ENCODE measurements at regions not wholly inside any gene's neighbourhood (a gene's known extent, or its start where the extent isn't known, plus 50 kb on each side); places are given as distances from the start of the nearest gene placed in this dataset.

DNA sequence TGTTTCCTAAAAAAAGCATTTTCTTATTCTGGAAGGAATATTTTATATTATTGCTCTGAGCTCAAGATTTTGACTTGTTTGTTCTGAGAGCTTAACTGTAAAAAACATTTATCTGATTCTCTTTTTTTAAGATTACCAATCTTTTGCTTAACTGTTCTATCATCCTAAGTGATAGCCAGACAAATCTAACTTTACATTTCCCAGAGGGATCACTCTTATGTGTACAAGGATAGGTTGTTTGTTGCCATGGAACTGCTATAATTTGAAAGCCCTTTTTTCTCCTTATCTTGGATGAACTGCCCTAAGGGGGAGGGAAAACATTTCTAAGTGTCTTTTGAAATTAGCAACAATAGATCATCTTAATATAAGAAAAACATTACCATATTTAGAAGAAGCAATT, 494.7 kb downstream of the TRAM1L1 start:
- ATAC-seq, result no peak
- no peak overlapping the region for H3K4me3 ChIP-seq
- no peak for TF ChIP-seq CTCF (IDR thresholded peaks at IDR 0.05)
- no peaks in the 10 kb centered on the region for H3K4me1 ChIP-seq (ENCODE audit: low read depth)
- no peak for DNase-seq
- intact Hi-C loops (cut with DNase I, micrococcal nuclease), result no loop called here
- H3K9me3 ChIP-seq, result no peaks in the 10 kb centered on the region
- no peaks in the 10 kb centered on the region for H3K36me3 ChIP-seq (ENCODE audit: low read depth)

GRCh38 chr4:116588783-116589182, 496.6 kb downstream of the TRAM1L1 start:
- ATAC-seq (no peak), DNase-seq (no peak)
- no peaks in the 10 kb centered on the region for H3K9me3 ChIP-seq
- H3K4me3 ChIP-seq, result no peak overlapping the region
- H3K36me3 ChIP-seq (ENCODE audit: low read depth), result no peaks in the 10 kb centered on the region
- H3K4me1 ChIP-seq (ENCODE audit: low read depth), result no peaks in the 10 kb centered on the region
- intact Hi-C loops (cut with DNase I, micrococcal nuclease), result no loop called here
- TF ChIP-seq CTCF (IDR thresholded peaks at IDR 0.05), result no peak

GRCh38 chr4:116585246-116585645, 500.1 kb downstream of the TRAM1L1 start:
- intact Hi-C loops (cut with DNase I, micrococcal nuclease), result no loop called here
- ATAC-seq (no peak), DNase-seq (no peak)
- H3K9me3 ChIP-seq, result no peaks in the 10 kb centered on the region
- H3K36me3 ChIP-seq (ENCODE audit: low read depth), result no peaks in the 10 kb centered on the region
- no peak overlapping the region for H3K4me3 ChIP-seq
- no peak for TF ChIP-seq CTCF (IDR thresholded peaks at IDR 0.05)
- H3K4me1 ChIP-seq (ENCODE audit: low read depth), result no peaks in the 10 kb centered on the region

DNA sequence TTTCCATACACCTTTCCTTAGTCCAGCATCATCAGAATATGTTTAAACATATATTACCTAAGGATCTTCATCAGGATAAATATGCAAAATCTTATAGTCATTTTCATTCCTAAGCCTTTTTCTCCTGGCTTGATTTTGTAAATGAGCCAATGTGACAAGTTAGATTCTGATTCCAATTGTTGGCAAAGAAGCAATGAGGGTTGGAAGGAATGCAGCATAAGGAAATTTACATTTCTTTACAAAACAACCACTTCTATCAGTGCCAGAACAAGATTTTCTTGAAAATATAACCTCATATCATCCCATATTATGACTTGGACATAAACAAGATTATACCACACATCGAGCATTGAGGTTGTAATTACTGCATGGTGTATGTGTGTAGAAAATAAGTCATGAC, 508.1 kb downstream of the TRAM1L1 start:
- no peaks in the 10 kb centered on the region for H3K9me3 ChIP-seq
- intact Hi-C loops (cut with DNase I, micrococcal nuclease), result no loop called here
- no peak for DNase-seq
- H3K4me1 ChIP-seq (ENCODE audit: low read depth), result no peaks in the 10 kb centered on the region
- no peak for ATAC-seq
- TF ChIP-seq CTCF (IDR thresholded peaks at IDR 0.05), result no peak
- H3K4me3 ChIP-seq, result no peak overlapping the region
- H3K36me3 ChIP-seq (ENCODE audit: low read depth), result no peaks in the 10 kb centered on the region

GRCh38 chr4:116573540-116573939, 511.8 kb downstream of the TRAM1L1 start:
- ATAC-seq (no peak), DNase-seq (no peak)
- H3K4me1 ChIP-seq (ENCODE audit: low read depth), result no peaks in the 10 kb centered on the region
- H3K4me3 ChIP-seq, result no peak overlapping the region
- H3K9me3 ChIP-seq, result no peaks in the 10 kb centered on the region
- no peak for TF ChIP-seq CTCF (IDR thresholded peaks at IDR 0.05)
- intact Hi-C loops (cut with DNase I, micrococcal nuclease), result no loop called here
- H3K36me3 ChIP-seq (ENCODE audit: low read depth), result no peaks in the 10 kb centered on the region

- no peaks in the 10 kb centered on the region for H3K36me3 ChIP-seq (ENCODE audit: low read depth)
- ATAC-seq (no peak), DNase-seq (no peak)
- H3K4me1 ChIP-seq (ENCODE audit: low read depth), result no peaks in the 10 kb centered on the region
- intact Hi-C loops (cut with DNase I, micrococcal nuclease), result no loop called here
- TF ChIP-seq CTCF (IDR thresholded peaks at IDR 0.05), result no peak
- H3K4me3 ChIP-seq, result no peak overlapping the region
- H3K9me3 ChIP-seq, result no peaks in the 10 kb centered on the region
Measured at GRCh38 chr4:116561768-116562167, 523.6 kb downstream of the TRAM1L1 start.

Measured in mucosa of descending colon (tissue), 3 donors.